HG03442 (cell line): ENCODE measurements at regions not wholly inside any gene's neighbourhood (a gene's known extent, or its start where the extent isn't known, plus 50 kb on each side); places are given as distances from the start of the nearest gene placed in this dataset.
"Not testable (repeated sequence)": the region's sequence is repeated elsewhere in the genome, so short reads cannot be mapped to it uniquely, and the experiment has no call there.

Experiments
- ATAC-seq: cut with Tn5 transposase; IDR thresholded peaks from one replicate; pipeline ENCODE4 v1.9.1; 2021; ENCODE audit warnings: mild to moderate bottlenecking, moderate library complexity; ENCODE audit not compliant: unreplicated experiment

DNA sequence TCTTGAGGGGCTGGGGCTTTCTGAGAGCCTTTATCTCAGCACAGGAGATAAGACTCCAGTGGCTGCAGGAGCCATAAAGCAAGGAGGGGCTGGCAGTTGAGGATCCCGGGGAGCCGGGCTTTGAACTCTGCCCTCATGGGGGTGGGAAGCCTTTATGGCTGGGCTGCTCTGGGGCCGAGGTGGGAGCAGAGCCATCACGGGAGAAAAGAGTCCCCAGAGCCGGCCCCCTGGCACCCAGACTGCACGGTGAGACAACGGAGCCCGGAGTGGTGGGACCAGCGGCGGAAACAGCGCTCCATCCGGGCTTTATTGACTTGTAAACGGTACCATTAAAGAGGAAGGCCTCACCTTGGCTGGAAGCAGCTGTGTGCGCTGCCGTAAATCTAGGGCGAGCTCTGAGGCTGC, 162.6 kb downstream of the MYCN start:
- ATAC-seq = no peak

DNA sequence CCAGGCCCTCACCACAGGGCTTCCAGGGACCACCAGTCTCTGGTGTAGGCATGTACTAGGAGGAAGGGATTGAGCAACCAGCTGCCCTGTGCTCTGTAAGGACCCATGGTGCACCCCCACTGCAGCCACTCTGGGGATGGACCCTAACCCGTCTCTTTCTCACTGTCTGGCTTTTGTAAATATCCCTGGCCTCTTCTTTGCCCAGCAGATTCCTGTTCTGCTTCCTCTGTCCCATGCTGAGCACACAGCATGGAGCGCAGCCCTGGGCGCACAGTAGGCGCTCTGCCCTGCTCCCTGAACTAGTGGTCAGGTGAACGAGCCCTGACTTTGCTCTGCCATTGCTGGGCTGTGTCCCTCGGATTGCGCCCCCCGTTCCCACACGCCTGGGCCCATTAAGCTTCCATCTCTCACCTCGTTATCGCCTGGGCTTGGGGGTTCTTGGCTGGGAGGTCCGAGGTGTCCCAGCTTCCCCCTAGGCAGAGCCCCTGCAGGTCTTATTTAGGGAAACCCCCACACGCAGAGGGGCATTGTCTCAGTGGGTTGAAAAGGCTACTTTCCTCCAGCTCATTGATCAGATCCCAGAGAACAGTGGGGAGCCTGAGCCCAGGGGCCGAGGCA, 162.1 kb downstream of the MYCN start:
- ATAC-seq = no peak

- ATAC-seq = no peak
Measured at GRCh38 chr2:16101196-16101595, 160.8 kb downstream of the MYCN start.

- no peak for ATAC-seq
Measured at GRCh38 chr2:16100006-16100405, 159.7 kb downstream of the MYCN start.

DNA sequence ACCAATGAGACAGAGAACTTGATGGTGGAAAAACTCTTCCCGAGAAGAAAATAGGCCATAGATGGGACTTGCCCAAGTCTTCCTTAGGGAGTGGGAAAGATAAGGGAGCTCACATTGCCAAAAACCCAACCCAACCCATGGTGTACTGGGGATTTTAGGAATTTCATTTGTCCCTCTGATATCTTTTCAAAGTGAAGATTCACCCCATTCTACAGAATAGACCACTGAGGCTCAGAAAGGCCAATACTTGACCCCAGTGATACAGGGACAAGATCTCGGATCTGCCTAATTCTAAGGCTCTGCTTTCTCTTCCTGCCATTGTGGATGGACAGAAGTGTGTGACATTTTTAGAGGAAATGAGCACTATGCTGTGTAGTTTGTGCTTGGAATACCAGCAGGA, 159.0 kb downstream of the MYCN start:
- no peak for ATAC-seq

GRCh38 chr2:16096962-16097361, 156.6 kb downstream of the MYCN start:
- no peak for ATAC-seq

- not testable (repeated sequence) for ATAC-seq
Measured at GRCh38 chr2:16095483-16095882, 155.1 kb downstream of the MYCN start.

GRCh38 chr2:16094811-16095210, 154.5 kb downstream of the MYCN start:
- no peak for ATAC-seq

- no peak for ATAC-seq
Measured at GRCh38 chr2:16093639-16094529, 153.5 kb downstream of the MYCN start.

DNA sequence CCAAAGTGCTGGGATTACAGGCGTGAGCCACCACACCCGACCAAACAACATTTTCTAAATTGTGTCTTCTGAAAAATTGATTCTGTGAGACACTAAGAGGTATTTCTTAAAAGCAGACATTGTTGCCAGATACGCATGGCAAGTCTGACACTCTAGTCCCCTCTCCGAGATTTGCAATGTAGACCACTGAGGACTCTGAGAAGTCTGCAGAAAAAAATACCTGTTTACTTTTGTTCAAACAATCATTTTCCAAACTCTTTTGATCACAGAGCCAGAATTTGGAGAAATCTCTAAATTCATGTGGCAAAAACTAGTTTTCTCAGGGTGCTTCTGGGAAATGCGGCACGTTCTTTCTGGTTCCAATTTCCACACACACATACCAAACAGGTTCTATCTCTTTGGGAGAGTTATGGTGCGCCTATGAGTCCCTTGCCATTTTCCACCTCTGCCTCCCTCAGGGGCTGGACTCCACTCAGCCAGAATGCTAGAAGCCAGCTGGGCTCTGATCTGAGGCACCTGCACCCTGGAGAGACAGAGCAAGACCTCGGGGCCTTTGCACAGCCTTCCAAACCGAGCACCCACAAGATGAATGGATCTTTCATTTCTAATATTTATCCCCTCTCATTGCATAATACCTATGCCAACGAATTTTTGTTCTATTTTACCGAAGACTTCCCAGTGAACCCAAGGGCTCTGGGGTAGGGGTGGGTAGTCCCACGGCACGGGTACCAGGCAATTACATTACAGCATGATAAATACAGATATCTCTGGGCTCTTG, 152.7 kb downstream of the MYCN start:
- ATAC-seq = no peak

DNA sequence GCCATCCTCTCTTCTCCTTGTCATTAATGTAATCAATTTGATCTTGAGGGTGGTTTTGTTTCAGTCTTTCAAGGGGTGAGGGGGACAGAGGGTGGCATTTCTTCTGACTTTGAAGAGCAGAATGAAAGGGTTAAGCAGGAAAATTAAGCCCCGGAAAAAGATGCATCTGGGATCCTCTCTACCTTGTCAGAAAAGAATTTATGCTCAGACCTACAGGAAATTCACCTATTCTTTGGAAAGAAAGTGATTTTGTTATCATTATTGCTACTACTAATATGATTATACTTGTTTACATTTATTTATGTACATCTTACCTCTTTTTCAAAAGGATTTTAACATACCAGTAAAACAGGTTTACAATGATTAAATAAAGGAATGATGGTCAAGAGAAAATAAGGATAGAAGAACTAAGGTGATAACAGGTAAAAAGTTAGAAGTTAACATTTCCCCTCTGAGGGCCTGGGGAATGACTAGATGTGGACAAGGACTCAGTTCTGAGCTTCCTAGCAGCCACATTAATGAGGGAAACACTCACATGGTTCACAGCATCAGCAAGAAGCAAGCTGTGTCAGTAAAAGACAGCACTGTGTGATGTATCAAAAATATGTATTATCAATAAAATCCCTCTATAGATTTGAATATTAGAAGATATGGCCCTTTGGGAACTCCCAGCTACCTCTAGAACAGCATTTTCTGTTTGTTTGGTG, 151.4 kb downstream of the MYCN start:
- no peak for ATAC-seq

GRCh38 chr2:16090650-16091575, 150.6 kb downstream of the MYCN start:
- no peak for ATAC-seq

- not testable (repeated sequence) for ATAC-seq
Measured at GRCh38 chr2:16089491-16089890, 149.1 kb downstream of the MYCN start.

DNA sequence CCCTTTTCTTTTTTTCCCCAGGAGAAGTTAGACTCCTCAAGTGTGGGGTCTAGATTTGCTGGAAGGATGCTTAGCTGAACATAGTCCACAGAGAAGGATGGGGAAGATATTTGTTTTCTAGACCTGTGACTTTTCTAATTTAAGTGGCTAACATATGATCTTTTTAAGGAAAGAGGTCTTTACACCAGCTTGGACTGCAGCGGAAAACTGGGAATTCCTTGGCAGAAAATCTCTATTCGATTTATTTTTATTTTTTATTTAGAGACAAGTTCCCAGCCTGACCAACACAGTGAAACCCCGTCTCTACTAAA, 148.4 kb downstream of the MYCN start:
- no peak for ATAC-seq

GRCh38 chr2:16088035-16088801, 147.9 kb downstream of the MYCN start:
- ATAC-seq = no peak

GRCh38 chr2:16086136-16086535, 145.8 kb downstream of the MYCN start:
- not testable (repeated sequence) for ATAC-seq

GRCh38 chr2:16085073-16085472, 144.7 kb downstream of the MYCN start:
- no peak for ATAC-seq

DNA sequence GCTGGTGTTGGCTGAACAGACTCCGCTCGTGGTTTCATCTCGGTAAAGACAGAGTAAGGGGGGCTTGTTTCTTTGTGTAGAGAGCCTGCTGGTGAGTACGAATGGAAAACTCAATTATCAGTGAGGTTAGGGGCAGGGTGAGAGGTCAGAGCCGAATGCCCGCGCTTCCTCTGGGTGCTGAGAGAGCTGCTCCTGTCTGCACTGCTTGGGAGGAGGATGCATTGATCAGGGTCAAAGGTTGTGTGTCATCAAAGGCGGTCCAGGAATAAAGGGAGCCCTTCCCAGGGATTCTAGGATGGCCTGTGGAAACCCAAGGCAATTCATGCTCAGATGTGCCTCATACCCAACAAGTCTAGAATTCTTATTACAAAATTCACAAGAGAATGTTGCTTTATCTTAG, 143.9 kb downstream of the MYCN start:
- no peak for ATAC-seq

- no peak for ATAC-seq
Measured at GRCh38 chr2:16082276-16082675, 141.9 kb downstream of the MYCN start.
